Activated CD8-positive, alpha-beta memory T cell treated with anti-CD3 and anti-CD28 coated beads for 36 hours (primary cell): ENCODE measurements at regions not wholly inside any gene's neighbourhood (a gene's known extent, or its start where the extent isn't known, plus 50 kb on each side); places are given as distances from the start of the nearest gene placed in this dataset.
"Not testable (repeated sequence)": the region's sequence is repeated elsewhere in the genome, so short reads cannot be mapped to it uniquely, and the experiment has no call there.

ENCODE experiments used
- CTCF ChIA-PET: fragments of 350-600 bp; sonication (Branson Sonifier 250); formaldehyde crosslinking; loops from one replicate; lab custom pipeline; 2021; ENCODE audit warnings: antibody characterized with exemption; lab: Charles Lee
- POLR2A ChIA-PET: fragments of 350-600 bp; sonication (Branson Sonifier 250); formaldehyde crosslinking; loops from one replicate; lab custom pipeline; 2021; ENCODE audit warnings: antibody characterized with exemption; lab: Charles Lee

DNA sequence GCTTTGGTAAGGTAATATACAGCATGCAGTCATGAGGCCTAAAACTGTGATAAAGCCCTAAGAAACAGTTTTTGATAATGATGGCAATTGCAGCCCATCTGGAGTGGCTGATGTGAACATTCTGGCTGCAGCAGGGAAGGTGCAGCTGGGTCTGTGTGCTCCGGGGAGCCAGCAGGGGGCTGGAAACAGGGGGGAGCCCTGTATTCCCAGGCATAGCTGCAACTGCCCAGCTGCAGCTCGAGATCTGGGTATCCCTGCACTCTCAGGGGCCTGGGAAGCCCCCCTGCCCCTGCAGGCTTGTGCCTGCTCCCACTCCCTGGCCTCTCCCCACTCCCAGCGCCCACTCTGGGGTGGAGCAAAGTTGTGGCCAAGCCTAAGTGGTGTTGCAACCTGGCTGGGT lies 95.6 kb downstream of the RRAGB start:
- CTCF ChIA-PET: no interaction called here
- POLR2A ChIA-PET: no interaction called here

GRCh38 chrX:55815546-55815945 lies 98.0 kb downstream of the RRAGB start:
- POLR2A ChIA-PET: no interaction called here
- CTCF ChIA-PET: no interaction called here

GRCh38 chrX:55816023-55816422 lies 98.5 kb downstream of the RRAGB start:
- ChIA-PET CTCF (no interaction called here), POLR2A (no interaction called here)

DNA sequence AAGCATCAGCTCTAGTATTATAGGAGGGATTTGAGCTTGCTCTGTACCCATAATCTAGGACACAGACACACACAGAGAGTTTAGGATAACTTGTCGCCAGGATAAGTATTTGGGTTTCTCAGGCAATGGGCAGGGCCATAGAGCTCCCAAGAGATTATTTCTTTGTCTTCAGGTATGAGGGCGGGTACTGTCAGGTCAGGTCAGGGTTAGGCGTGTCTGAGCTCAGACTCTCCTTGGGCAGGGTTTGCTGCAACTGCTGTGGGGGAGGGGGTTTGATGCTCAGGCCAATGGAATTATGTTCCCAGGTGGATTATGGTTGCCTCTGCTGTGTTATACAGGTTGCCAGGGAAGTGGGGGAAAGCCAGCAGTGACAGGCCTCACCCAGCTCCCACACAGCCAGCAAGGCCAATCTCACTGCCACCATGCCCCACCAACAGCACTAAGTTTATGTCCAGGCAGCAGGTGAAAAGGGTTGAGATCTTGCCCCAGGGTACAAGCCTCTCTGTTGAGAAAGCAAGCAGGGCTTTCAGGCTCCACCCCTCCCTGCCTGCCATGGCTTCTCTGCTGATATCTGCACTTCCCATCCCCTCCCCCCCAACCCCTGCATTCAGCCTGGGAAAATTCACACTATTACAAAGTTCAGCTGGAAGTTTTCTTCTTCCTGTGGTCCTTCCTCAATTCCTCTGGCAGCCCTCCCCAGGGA lies 101.3 kb downstream of the RRAGB start:
- ChIA-PET POLR2A (no interaction called here), CTCF (no interaction called here)

GRCh38 chrX:55839485-55839884 lies 121.9 kb downstream of the RRAGB start:
- CTCF ChIA-PET: no interaction called here
- POLR2A ChIA-PET: no interaction called here

DNA sequence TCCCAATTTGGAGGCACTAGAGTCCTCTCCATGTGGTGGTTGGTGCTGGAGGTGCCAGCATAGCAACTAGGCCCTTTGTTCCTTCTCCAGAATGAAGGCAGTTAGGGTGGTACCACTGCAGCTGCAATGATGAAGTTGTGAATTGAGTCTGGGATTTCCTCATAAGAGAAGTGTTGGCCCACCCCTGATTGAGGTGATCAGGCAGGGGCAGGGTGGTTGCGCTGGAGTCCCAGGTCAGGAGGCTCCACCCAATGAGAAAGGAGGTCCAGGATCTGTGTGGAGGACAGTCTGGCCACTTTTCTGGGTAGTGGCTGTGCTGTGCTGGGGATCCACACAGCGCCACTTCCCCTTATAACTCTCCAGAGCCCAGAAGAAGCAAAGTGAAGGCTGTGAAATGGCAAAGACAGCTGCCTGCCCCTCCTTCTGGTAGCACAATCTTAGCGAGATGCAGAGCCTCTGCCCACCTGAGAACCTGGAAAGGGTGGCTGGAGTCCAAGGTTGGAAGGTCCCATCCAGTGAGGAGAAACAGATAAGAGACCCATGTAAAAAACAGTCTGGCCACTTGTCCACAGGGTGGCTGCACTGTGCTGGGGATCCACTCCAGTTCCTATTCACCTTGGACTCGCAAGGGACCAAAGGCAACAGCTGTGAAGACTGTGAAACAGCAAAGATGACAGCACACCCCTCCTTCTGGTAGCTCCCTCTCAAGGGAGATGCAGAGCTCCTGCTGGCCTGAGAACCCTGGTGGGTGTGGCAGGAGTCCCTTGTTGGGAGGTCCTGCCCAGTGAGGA lies 124.6 kb downstream of the RRAGB start:
- POLR2A ChIA-PET: no interaction called here
- CTCF ChIA-PET: no interaction called here

DNA sequence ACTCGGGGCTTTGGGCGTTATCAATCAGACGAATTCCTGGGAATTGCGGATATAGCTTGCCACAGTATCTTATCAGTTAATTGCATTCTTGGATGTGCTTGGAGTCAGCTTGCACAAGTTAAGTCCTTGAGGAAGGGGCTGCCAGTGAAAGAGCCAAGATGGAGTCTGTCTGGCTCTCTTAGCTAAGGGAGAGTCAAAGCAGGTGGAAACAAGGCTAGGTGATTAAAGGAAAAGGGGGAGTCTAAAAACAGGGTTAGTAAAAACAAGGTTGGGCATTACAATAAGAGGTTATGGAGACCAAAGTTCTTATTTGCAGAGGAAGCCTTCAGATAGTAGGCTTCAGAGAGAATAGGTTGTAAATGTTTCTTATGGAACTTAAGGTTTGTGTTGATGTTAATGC lies 149.2 kb downstream of the RRAGB start:
- POLR2A ChIA-PET: not testable (repeated sequence)

DNA sequence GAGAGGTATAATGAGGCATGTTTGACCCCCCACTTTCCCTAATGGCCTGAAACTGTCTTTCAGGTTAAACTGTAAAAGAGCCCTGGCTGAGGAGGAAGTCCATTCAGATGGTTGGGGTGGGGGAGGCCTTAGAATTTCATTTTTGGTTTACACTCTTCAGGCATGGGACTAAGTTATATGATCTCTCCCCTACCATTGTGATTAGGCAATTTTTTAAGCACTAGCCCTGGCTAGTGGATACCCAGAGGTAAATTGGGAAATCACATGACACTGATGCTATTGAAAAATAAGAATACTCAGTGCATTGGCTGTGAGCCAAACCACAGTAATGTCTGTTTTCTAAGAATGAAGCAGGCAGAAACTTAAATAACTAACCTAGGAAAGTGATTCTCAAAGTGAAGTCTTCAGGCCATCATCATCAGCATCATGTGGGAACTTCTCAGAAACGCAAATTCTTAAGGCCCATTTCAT lies 149.7 kb downstream of the RRAGB start:
- POLR2A ChIA-PET: no interaction called here
- CTCF ChIA-PET: no interaction called here

More for the DNA sequence above, 149.2 kb downstream of the RRAGB start:
- CTCF ChIA-PET: not testable (repeated sequence)

DNA sequence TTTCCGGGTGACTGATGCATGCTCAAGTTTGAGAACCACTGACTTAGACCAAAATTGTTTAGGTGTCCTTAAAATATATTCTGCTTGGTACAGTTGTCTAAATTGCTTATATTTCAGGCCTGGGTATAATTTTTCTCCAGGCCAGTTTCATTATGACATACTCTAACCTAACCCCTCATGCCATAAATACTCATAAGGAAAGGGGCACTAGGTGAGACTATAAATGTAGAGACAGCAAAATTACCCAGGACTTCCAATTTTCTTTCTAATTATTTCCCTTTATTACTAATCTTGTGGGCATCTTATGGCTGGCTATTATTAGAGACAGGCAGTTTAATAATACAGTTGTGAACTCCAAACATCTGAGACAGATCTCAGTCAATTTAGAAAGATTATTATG lies 150.2 kb downstream of the RRAGB start:
- ChIA-PET POLR2A (no interaction called here), CTCF (no interaction called here)

DNA sequence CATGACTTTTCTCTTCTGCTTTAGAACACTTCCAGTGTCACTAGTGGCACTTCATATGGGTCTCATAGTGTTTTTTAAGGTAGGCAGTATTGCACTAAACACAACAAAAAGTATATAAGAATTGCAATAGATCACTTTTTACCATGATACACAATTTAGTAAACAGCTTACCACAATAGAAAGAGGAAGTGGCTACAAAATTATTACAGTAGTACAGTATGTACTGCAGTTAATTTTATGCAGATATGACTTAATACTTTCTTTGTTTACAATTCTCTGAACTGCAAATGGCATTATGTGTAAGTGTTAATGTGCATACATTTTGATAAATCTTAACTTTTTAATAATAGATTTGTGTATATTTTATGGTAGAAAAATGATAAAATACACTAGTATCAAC lies 157.3 kb downstream of the RRAGB start:
- CTCF ChIA-PET: no interaction called here
- POLR2A ChIA-PET: no interaction called here

DNA sequence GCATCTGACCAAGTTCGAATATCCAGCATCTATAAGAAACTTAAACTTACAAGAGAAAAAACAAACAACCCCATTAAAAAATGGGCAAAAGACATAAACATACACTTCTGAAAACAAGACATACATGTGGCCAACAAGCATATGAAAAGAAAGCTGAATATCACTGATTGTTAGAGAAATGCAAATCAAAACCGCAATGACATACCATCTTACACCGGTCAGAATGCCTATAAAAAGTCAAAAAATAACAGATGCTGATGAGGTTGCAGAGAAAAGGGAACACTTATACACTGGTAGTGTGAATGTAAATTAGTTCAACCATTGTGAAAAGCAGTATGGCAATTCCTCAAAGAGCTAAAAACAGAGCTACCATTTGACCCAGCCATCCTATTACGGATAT lies 166.0 kb downstream of the RRAGB start:
- CTCF ChIA-PET, POLR2A ChIA-PET: not testable (repeated sequence)

- ChIA-PET POLR2A (no interaction called here), CTCF (interaction anchor here (1.0 to 1.3 kb wide), 2 partner anchors 12 to 190 kb away, joined by 3 to 4 read pairs; partner anchors contain the start of gene RRAGB)
Measured at GRCh38 chrX:55907968-55908607, 190.5 kb downstream of the RRAGB start.

GRCh38 chrX:55908661-55909212 lies 191.2 kb downstream of the RRAGB start:
- ChIA-PET CTCF (interaction anchor here (1.0 to 1.3 kb wide), 2 partner anchors 12 to 191 kb away, joined by 3 to 4 read pairs; partner anchors contain the start of gene RRAGB), POLR2A (interaction anchor here (0.8 kb wide), 1 partner anchor 191 kb away, joined by 5 read pairs; the partner anchor contains the start of gene RRAGB)

DNA sequence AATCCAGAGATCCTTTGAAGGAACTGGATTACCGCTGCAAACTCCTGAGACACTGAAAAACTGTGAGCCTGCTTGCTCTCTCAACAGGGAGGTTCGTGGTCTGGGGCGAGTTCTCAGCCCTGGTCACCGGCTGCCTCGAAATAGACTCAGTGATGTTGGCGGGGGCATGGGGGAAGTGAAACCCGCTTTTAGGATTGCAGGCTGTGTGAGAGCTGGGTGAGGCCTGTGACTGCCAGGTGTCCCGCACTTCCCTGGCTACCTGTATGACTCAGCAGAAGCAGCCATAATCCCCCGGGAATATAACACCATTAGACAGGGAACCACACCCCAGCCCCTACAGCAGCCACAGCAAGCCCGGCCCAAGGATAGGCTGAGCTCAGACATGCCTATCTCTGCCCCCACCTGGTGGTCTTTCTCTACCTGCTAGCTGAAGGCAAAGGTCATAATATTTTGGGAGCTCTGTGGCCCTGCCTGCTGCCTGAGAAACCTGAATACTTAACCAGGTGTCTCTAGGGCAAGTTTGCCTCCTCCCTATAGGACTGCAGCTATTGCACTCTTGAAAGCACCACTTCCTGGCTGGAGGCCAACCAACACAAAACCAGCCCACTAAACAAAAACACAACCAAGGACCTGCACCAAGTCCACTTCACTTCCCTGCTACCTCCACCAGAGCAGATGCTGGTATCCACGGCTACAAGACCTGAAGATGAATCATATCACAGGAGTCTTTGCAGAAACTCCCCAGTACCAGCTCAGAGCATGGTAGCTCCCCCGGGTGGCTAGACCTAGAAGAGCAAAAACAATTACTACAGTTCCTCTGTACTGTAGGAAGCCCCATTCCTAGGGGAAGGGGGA lies 202.0 kb downstream of the RRAGB start:
- ChIA-PET CTCF (interaction anchor here (1.2 kb wide), 1 partner anchor 11 kb away, joined by 3 read pairs; no protein-coding TSS in a partner anchor), POLR2A (no interaction called here)

DNA sequence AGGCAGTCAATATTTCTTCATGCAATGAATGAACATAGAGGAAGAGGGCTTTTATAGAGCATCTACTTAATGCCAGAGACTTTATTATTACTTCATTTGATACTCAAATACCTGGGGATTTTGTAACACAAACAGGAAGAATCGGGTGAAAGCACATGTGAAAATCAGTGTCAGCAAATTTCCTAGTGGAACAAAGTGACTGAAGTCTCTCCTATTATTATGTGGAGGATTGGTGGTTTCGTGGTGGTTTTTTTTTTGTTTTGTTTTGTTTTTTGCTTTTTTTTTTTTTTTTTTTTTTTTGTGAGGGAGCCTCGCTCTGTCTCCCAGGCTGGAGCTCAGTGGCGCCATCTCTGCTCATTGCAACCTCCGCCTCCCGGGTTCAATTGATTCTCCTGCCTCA lies 207.0 kb downstream of the RRAGB start:
- ChIA-PET POLR2A (no interaction called here), CTCF (no interaction called here)

DNA sequence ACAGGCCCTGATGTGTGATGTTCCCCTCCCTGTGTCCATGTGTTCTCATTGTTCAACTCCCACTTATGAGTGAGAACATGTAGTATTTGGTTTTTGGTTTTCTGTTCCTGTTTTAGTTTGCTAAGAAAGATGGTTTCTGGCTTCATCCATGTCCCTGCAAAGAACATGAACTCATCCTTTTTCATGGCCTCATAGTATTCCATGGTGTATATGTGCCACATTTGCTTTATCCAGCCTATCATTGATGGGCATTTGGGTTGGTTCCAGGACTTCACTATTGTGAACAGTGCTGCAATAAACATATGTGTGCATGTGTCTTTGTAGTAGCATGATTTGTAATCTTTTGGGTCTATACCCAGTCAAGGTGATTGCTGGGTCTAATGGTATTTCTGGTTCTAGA lies 211.0 kb downstream of the RRAGB start:
- CTCF ChIA-PET, POLR2A ChIA-PET: not testable (repeated sequence)
